GM12872 (cell line): ENCODE measurements at regions not wholly inside any gene's neighbourhood (a gene's known extent, or its start where the extent isn't known, plus 50 kb on each side); places are given as distances from the start of the nearest gene placed in this dataset.

Experiments used
- TF ChIP-seq, protein P1 (sequence below): IDR thresholded peaks from 3 replicates; pipeline ENCODE4 v1.5.1; 2011; ENCODE audit warnings: low read depth, mild to moderate bottlenecking, low read length, moderate library complexity; ENCODE audit not compliant: insufficient read depth

DNA sequence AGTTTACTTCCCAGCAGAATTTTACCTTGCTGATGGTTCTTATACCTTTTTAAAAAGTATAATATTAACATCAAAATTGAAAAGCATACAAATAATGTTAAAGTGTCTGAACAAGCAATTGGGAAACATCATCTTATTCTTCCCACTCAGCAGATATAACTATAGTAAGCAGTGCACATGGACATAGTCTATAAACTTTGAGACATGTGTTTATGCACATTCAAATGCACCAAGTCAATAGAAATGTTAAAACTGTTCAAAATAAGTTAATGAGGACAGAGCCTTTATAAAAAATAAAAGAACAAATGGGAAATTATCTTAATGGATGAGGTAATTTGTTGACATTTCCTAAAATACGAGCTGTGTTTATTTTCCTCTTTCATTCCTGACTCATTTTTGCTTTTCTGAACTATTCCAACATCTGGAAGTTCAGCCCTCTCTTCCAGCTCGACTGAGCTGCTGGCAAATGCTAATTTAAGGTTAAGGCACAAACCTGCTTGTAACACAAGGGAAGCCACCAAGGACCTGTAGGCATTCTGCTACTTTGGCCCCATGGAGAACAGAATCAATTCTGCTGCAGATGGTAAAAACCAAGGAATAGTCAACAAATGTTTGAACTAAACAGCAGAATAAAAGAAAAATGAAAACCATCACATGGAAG is 110.3 kb upstream of the MAP3K4 start:
- TF ChIP-seq, protein P1, sequence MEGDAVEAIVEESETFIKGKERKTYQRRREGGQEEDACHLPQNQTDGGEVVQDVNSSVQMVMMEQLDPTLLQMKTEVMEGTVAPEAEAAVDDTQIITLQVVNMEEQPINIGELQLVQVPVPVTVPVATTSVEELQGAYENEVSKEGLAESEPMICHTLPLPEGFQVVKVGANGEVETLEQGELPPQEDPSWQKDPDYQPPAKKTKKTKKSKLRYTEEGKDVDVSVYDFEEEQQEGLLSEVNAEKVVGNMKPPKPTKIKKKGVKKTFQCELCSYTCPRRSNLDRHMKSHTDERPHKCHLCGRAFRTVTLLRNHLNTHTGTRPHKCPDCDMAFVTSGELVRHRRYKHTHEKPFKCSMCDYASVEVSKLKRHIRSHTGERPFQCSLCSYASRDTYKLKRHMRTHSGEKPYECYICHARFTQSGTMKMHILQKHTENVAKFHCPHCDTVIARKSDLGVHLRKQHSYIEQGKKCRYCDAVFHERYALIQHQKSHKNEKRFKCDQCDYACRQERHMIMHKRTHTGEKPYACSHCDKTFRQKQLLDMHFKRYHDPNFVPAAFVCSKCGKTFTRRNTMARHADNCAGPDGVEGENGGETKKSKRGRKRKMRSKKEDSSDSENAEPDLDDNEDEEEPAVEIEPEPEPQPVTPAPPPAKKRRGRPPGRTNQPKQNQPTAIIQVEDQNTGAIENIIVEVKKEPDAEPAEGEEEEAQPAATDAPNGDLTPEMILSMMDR: no peak

DNA sequence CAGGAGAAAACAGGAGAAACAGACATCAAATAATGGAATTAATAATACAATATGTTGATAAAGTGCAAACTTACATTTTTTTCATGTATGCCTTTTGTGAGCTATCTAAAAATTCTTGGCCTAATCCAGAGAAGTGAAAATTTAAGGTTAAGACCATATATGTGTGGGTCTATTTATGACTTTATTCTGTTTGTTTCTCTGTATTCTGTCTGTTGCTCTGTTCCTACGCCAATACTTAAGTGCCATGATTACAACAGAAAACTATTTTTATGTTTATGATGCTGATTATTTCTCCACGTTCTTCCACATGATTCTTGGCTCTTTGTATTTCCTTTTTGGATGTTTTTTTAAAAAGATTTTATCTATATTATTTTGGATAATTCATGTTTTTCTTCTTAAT is 109.6 kb upstream of the MAP3K4 start:
- TF ChIP-seq, protein P1: no peak

DNA sequence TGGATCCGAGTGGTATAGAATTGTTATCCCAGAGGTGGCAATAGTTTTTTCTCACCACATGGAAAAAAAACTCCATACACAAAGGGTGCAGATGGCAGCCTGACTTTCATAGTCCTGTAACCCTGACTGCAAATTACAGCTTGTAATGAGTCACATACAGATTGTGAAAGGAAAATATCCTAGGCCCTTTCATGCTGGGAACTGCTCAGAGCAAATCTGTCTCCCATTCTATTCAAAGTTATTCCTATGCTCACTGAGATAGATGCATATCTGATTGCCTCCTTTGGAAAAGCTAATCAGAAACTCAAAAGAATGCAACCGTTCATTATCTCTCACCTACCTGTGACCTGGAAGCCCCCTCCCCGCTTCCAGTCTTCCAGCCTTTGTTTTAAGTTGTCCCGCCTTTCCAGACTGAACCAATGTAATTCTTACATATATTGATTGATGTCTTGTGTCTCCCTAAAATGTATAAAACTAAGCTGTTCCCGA is 108.7 kb upstream of the MAP3K4 start:
- TF ChIP-seq, protein P1: no peak

DNA sequence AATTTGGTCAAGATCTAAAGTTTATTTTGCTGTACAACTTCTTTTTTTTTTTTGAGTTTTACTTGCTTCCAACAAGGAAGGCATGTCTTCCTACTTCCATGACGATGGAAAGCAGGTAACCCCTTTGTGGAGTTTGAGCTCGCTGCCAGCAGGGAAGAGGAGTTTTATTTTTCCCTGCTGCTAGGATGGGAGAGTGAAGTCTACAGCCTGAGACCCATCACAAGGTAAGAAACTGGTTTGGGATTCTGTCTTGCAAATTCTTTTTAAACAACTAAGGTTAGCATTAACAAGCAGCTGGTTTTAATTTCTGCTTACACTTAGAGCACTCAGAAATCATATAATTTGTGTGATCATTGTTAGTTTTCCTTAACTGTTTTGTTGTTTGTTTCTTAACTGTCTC is 108.0 kb upstream of the MAP3K4 start:
- TF ChIP-seq, protein P1: no peak

DNA sequence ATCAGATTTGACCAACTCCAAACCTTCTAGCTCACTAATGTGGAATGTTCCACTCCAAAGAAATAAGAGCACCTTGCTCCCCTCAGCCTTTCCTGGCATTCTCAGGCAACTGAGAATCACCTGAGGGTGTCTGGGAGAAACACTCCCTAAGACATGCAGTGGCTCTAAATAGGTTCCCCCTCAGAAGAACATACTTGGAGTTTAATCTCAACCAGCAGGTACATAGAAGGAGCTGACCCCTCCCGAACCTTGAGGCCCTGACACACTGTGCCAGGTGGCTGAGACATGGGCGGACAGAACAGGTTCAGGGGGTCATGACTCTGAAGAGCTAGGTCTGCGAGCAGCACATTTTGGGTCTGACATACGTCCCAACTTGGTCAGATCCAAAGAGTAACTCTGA is 107.6 kb upstream of the MAP3K4 start:
- TF ChIP-seq, protein P1: no peak

DNA sequence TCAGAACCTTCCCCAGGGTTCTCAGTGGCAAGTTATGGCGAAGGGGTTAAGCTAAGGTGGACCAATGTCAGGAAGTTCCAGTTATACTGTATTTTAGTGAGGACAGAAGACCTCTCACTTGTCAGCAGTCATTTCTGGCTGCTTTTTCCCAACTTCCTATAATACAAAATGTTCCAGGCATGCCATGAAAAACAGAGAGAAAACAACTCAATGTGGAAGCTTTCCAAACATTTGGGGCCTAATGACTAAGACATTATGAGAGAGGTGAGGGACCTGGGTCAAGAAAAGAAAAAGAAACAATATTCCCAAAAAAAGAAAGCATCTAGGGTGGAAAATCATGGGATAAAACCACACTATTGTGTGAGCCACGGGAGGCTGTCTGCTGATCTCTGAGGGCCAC is 99.9 kb upstream of the MAP3K4 start:
- TF ChIP-seq, protein P1: no peak

DNA sequence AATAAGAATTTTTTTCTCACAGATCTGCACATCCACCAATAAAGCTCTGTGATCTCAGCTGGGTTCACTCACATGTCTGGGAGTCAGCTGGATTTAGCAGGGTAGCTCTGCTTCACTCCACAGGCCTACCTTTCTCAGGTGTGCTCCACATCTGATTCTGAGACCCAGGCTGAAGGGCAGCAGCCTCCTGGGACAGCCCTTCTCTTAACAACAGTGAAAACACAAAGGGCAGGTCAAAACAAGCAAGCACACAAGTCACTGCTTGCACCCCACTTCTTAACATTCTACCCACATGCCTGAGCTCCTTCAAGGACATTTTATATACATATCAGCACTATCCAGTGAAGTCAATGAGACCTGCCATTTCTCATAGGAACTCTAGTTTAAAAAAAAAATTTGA is 96.0 kb upstream of the MAP3K4 start:
- TF ChIP-seq, protein P1: no peak
